Activated CD8-positive, alpha-beta memory T cell treated with anti-CD3 and anti-CD28 coated beads, Interleukin-2, amount 50 U/mL, for 24 hours (primary cell): ENCODE measurements at regions not wholly inside any gene's neighbourhood (a gene's known extent, or its start where the extent isn't known, plus 50 kb on each side); places are given as distances from the start of the nearest gene placed in this dataset.
"Not testable (repeated sequence)": the region's sequence is repeated elsewhere in the genome, so short reads cannot be mapped to it uniquely, and the experiment has no call there.

ENCODE experiments used
- DNase-seq: peaks from one replicate; pipeline ENCODE4 v3.0.0-alpha.2; 2020; ENCODE audit errors: extremely low read depth

DNA sequence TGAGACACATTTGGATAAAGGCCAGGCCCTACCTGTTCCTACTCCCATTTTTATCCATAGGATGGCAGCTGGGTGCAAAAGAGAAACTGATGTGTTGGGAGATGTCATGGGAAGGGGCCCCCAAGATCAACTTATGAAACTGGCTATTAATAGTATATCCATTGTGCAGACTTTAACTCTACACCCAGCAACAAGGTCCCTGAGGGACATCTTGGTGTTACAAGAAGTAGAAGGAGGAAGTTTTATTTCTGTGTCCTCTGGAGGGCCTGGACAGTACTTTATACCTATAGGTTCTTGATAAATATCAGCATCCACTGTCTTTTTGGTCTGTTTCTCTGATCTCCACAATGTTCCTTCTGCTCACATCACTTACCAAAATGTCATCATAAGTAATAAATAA, 84.6 kb downstream of the BTG1 start:
- no peak for DNase-seq

GRCh38 chr12:92059960-92060359, 85.7 kb downstream of the BTG1 start:
- DNase-seq = no peak

DNA sequence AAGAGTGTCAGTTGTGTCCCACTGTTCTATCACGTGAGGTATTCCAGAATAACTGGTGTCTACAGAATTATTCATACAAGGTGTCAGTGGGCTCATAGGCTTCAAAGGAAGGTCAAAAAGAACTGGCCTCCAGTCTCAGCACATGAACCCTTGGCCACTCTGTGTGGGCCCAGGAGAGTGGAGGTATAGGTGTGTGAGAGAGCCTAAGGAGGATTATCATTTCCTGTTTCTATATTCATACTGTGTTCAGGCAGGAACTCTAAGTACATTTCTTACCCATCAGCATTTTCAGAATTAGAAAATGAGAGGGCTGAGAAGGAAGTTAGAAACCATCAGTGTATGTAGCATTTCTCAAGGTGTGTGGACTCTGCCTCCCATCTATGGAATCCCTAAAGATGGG, 87.0 kb downstream of the BTG1 start:
- no peak for DNase-seq

DNA sequence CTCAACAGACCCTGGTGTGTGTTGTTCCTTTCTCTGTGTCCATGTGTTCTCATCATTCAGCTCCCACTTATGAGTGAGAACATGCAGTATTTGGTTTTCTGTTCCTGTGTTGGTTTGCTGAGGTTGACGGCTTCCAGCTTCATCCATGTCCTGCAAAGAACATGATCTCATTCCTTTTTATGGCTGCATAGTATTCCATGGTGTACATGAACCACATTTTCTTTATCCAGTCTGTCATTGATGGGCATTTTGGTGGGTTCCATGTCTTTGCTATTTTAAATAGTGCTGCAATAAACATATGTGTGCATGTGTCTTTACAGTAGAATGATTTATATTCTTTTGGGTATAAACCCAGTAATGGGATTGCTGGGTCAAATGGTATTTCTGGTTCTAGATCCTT, 88.9 kb downstream of the BTG1 start:
- DNase-seq = not testable (repeated sequence)

GRCh38 chr12:92056290-92056689, 89.4 kb downstream of the BTG1 start:
- no peak for DNase-seq

DNA sequence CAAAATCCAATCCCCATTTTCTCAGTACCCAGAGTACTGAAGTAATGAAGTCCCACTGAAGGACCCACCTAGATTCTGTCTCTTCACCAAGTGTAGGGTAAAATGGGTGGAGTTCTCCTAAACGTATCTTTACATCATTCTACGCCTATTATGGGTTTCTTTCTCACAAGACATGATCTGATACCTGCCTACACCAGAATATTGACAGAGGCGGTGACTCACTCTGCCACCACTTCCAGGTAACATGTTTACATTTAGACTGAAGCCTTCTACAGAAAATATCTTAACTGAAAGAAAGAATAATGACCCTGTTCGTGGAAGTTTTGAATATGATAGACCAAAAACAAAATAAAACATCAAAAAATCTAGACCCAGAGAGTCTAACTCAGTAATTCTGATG, 89.8 kb downstream of the BTG1 start:
- DNase-seq = peak; percentile 26

DNA sequence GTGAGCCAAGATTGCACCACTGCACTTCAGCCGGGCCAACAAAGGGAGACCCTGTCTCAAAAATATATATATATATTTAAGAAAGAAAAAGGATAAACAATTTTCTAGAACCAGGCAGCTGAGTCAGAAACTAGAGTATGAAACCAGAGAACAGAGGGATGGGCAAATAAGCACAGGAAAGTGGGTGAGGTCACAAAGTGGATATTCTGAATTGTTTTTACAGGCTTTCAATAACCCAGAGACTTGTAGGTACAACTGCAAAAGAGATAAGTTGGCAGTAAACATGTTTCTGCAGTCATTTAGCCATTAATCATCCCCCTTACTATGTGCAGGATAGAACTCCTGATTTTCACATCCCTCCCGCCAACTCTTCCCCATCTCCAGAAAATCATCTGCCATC, 94.2 kb downstream of the BTG1 start:
- no peak for DNase-seq

GRCh38 chr12:92049403-92049802, 96.2 kb downstream of the BTG1 start:
- DNase-seq = no peak

- no peak for DNase-seq
Measured at GRCh38 chr12:92047393-92047826, 98.2 kb downstream of the BTG1 start.

DNA sequence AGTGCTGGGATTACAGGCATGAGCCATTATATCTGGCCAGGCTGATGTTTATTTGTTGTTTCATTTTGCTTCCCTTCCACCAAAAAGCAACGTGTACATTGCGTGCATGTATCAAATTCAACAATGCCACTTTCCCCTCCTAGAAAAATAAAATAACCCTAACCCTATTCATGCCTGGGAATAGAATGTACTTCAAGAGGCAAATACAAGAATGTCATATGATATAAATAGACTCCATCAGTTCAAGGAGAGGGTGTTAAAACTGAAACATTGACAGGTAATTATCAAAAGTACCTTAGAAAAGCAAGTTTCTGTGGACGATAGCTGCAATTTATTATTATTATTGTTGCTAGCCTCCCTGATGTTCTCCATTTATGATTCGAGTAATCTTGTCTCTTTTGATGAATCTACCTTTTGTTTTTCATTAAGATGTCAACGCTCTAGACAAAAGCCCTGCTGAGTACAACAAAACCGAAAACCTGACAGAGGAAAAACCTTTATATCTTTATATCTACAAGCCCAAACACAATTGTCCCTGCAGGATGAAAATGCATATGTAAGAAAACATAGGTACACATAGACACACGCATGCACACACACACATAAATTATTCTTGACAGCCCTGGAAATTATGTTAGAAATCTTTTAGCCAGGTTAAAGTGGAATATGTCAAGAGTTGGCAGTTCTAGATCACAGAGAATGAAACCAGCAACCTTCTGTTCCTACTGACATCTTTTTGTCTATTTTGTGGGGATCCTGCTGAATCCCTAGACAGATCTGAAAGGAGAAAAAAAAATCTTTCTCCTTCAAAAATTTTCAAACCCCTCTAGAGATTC, 98.9 kb downstream of the BTG1 start:
- no peak for DNase-seq

- DNase-seq = no peak
Measured at GRCh38 chr12:92045852-92046251, 99.8 kb downstream of the BTG1 start.

DNA sequence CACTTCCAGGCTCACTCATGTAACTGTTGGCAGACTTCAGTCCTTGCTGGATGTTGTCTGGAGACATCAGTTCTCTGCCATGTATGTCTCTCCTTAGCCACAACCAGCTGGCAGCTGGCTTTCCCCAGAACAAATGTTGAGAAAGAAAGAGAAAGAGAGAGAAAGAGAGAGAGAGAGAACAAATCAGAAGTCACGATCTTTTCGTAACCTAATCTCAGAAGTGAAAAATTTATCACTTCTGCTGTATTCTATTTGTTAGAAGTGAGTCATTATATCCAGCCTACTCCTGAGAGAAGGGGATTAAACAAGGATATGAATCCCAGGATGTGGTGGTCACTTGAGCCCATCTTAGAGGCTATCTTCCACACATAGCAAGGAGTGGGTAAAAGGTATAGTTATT, 101.2 kb downstream of the BTG1 start:
- DNase-seq = no peak

GRCh38 chr12:92042791-92043531, 102.7 kb downstream of the BTG1 start:
- DNase-seq = no peak

- no peak for DNase-seq
Measured at GRCh38 chr12:92041742-92042141, 103.9 kb downstream of the BTG1 start.

GRCh38 chr12:92039046-92039445, 106.6 kb downstream of the BTG1 start:
- no peak for DNase-seq

DNA sequence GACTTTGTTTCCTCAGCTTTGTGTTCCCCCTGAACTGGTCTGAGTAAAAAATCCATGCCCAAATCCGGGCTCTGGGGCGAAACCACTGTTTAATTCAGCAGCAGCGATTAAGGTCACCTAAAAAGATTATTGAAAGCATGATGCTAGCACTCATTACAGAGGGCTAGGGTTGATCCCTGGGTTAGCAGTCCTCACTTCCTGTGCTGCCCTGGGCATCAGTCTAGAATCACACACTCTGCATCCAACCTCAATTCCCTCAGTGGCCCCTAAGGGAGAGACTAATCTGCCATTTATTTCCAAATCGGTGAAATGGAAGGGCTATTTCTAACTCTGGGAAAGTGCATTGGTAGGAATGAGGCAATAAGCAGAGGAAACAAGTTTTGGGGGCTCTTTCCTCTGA, 107.2 kb downstream of the BTG1 start:
- no peak for DNase-seq

GRCh38 chr12:92036771-92037453, 108.7 kb downstream of the BTG1 start:
- DNase-seq = no peak

DNA sequence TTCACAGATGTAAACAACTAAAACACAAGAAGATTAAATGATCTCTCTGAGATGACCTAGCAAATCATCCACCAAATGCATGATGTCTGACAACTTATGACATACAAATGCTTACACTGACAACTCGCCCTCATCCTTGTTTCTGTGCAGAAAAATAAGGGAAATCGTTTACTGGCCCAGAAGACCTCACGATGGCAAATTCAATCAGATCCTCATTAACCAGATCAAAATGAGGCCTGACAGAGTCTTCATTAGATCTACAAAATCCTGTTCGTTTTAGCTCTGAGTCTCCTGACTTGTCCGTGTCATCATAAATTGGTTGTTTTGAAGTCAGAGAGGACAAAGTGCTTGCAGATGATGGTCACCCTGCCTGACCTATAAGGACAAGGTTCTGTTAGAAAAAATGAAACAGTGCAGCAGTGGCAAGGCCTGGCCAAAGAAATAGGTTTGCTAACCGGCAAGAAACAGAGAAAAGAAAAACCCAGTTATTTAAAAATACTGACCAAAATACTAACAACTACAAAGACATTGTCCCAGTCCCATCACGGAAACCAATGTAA, 109.5 kb downstream of the BTG1 start:
- DNase-seq = no peak

GRCh38 chr12:92035477-92035876, 110.2 kb downstream of the BTG1 start:
- DNase-seq = no peak

DNA sequence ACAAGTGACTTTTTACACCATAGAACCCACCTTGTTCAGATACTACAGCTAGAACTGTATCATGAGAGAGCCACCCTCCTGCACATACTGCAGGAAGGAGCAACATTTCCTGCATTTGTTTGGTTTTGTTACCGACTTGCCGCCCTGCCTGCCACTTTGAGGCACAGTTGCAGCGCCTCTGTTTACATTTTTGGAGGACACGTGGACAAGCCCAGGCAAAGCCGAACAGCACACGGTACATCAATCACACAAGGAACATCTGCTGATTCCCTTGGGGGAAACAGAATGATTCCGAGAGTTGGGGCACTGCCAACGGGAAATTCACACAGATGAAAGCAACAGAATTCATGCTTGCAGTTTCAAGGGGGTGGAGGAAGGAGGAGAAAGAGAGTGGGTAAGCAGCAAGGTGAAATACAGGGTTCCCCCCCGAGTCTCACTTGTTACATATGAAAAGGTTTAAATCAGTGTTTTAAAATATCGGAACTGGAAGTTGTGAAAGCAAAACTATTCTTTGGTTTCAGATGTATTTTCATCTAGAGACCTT, 110.7 kb downstream of the BTG1 start:
- no peak for DNase-seq

DNA sequence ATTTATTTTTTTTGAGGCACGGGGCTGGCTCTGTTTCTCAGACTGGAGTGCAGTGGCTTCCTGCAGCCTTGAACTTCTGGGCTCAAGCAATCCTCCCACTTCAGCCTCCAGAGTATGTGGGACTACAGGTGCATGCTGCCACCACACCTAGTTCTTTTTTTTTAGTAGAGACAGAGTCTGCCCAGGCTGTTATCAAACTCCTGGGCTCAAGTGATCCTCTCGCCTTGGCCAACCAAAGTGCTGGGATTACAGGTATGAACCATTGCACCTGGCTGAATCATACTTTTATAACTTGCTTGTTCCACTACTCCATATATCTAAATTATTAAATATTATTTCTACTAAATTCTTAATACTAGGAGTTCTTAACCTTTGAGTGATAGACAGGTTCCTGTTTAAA, 111.6 kb downstream of the BTG1 start:
- no peak for DNase-seq

DNA sequence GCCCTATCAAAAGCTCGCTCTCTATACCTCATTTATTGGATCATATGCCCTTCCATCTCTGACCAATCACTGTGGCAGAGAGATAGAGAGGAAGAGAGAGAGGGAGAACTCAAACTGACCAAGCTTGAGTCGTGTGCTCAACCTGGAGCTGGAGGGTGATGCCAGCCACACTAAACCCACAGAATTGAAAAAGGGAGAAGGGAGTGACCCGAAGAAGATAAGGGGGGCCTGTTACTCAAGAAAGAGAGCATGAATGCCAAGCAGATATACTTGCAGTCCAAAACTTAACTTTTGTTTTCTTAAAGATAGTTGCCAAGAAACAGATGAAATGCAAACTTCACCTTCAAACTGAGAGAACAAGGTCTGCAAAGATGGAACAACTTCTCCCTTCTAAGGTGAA, 112.7 kb downstream of the BTG1 start:
- DNase-seq = no peak
